Neural crest cell (in vitro differentiated cells): ENCODE measurements at regions not wholly inside any gene's neighbourhood (a gene's known extent, or its start where the extent isn't known, plus 50 kb on each side); places are given as distances from the start of the nearest gene placed in this dataset.

Source experiments
- DNase-seq: peaks from one replicate; pipeline ENCODE4 v3.0.0; 2021; ENCODE audit warnings: low read depth, mixed read lengths, low spot score
- H3K27ac Mint-ChIP-seq: one replicate; pipeline ENCODE4 v1.8.0; 2021; ENCODE audit warnings: mild to moderate bottlenecking, mixed read lengths; ENCODE audit not compliant: unreplicated experiment
- H3K27me3 Mint-ChIP-seq: 2 replicates; pipeline ENCODE4 v1.8.0; 2021; ENCODE audit warnings: low read depth, mild to moderate bottlenecking, mixed read lengths
- H3K36me3 Mint-ChIP-seq: 2 replicates; pipeline ENCODE4 v1.8.0; 2021; ENCODE audit warnings: low read depth, mild to moderate bottlenecking, mixed read lengths
- H3K4me1 Mint-ChIP-seq: 2 replicates; pipeline ENCODE4 v1.8.0; 2021; ENCODE audit warnings: mixed read lengths
- H3K4me3 Mint-ChIP-seq: one replicate; pipeline ENCODE4 v1.8.0; 2021; ENCODE audit warnings: mild to moderate bottlenecking, mixed read lengths
- H3K9me3 Mint-ChIP-seq: 2 replicates; pipeline ENCODE4 v1.8.0; 2021; ENCODE audit warnings: mixed read lengths
- CTCF ChIP-seq: fragments of 200-600 bp; sonication (generic); conservative IDR thresholded peaks from 2 replicates; pipeline ENCODE4 v1.5.0; 2021; ENCODE audit warnings: antibody characterized with exemption, mild to moderate bottlenecking

- H3K4me1 Mint-ChIP-seq, result no peaks in the 10 kb centered on the region
- no peak overlapping the region for H3K27ac Mint-ChIP-seq
- H3K4me3 Mint-ChIP-seq, result no peak overlapping the region
- H3K27me3 Mint-ChIP-seq, result no peaks in the 10 kb centered on the region
- DNase-seq, result peak; percentile 47
- H3K36me3 Mint-ChIP-seq, result no peaks in the 10 kb centered on the region
- H3K9me3 Mint-ChIP-seq, result peaks cover 8% of the 10 kb centered on the region
- TF ChIP-seq CTCF, result peak; percentile 69
These were observed 1124.9 kb downstream of the EFNB2 start for GRCh38 chr13:105410602-105411001.

GRCh38 chr13:105406551-105406950 lies 1128.9 kb downstream of the EFNB2 start:
- H3K27me3 Mint-ChIP-seq, result no peaks in the 10 kb centered on the region
- no peaks in the 10 kb centered on the region for H3K4me1 Mint-ChIP-seq
- DNase-seq, result no peak
- peaks cover 11% of the 10 kb centered on the region for H3K9me3 Mint-ChIP-seq
- no peak overlapping the region for H3K27ac Mint-ChIP-seq
- no peak overlapping the region for H3K4me3 Mint-ChIP-seq
- no peaks in the 10 kb centered on the region for H3K36me3 Mint-ChIP-seq
- TF ChIP-seq CTCF, result no peak

- no peak for TF ChIP-seq CTCF
- Mint-ChIP-seq H3K4me3 (no peak overlapping the region), H3K9me3 (peaks cover 8% of the 10 kb centered on the region), H3K27me3 (no peaks in the 10 kb centered on the region), H3K27ac (no peak overlapping the region), H3K36me3 (no peaks in the 10 kb centered on the region), H3K4me1 (no peaks in the 10 kb centered on the region)
- no peak for DNase-seq
These were observed 1132.4 kb downstream of the EFNB2 start for GRCh38 chr13:105403086-105403485.

- H3K4me1 Mint-ChIP-seq, result peaks cover 10% of the 10 kb centered on the region
- no peak overlapping the region for H3K4me3 Mint-ChIP-seq
- H3K9me3 Mint-ChIP-seq, result peaks cover 9% of the 10 kb centered on the region
- no peak overlapping the region for H3K27ac Mint-ChIP-seq
- DNase-seq, result no peak
- H3K36me3 Mint-ChIP-seq, result no peaks in the 10 kb centered on the region
- H3K27me3 Mint-ChIP-seq, result no peaks in the 10 kb centered on the region
- TF ChIP-seq CTCF, result no peak
These were observed 1140.4 kb downstream of the EFNB2 start for GRCh38 chr13:105395041-105395440.

- Mint-ChIP-seq H3K9me3 (peaks cover 7% of the 10 kb centered on the region), H3K4me3 (no peak overlapping the region), H3K27me3 (no peaks in the 10 kb centered on the region), H3K27ac (no peak overlapping the region), H3K4me1 (peaks cover 1% of the 10 kb centered on the region), H3K36me3 (no peaks in the 10 kb centered on the region)
- DNase-seq, result no peak
- no peak for TF ChIP-seq CTCF
These were observed 1146.1 kb downstream of the EFNB2 start for GRCh38 chr13:105389373-105389772.

- H3K4me1 Mint-ChIP-seq, result peaks cover 23% of the 10 kb centered on the region
- peaks cover 11% of the 10 kb centered on the region for H3K36me3 Mint-ChIP-seq
- peaks cover 10% of the 10 kb centered on the region for H3K9me3 Mint-ChIP-seq
- TF ChIP-seq CTCF, result no peak
- DNase-seq, result no peak
- no peak overlapping the region for H3K27ac Mint-ChIP-seq
- no peaks in the 10 kb centered on the region for H3K27me3 Mint-ChIP-seq
- no peak overlapping the region for H3K4me3 Mint-ChIP-seq
These were observed 1158.0 kb downstream of the EFNB2 start for GRCh38 chr13:105377452-105377851.
